Trophoblast cell (in vitro differentiated cells and primary cell): ENCODE measurements at regions not wholly inside any gene's neighbourhood (a gene's known extent, or its start where the extent isn't known, plus 50 kb on each side); places are given as distances from the start of the nearest gene placed in this dataset.

Experiments
- DNase-seq, 2 donors: peaks; one replicate each; pipeline ENCODE4 v3.0.0-alpha.2; 2016
- H2AFZ ChIP-seq: 2 replicates; pipeline ENCODE4 v1.6.1; 2013; ENCODE audit warnings: low read length, moderate library complexity, mild to moderate bottlenecking; ENCODE audit not compliant: insufficient read depth, poor library complexity
- H2AK5ac ChIP-seq: 2 replicates; pipeline ENCODE4 v1.6.1; 2013; ENCODE audit warnings: mild to moderate bottlenecking, low read length
- H2BK120ac ChIP-seq: 2 replicates; pipeline ENCODE4 v1.6.1; 2013; ENCODE audit warnings: low read length, mild to moderate bottlenecking, moderate library complexity; ENCODE audit not compliant: insufficient read depth, poor library complexity
- H2BK12ac ChIP-seq: 2 replicates; pipeline ENCODE4 v1.6.1; 2013; ENCODE audit warnings: mild to moderate bottlenecking, low read length, moderate library complexity
- H2BK5ac ChIP-seq: 2 replicates; pipeline ENCODE4 v1.6.1; 2013; ENCODE audit warnings: low read length, low read depth, moderate library complexity, mild to moderate bottlenecking; ENCODE audit not compliant: poor library complexity
- H3K14ac ChIP-seq: 2 replicates; pipeline ENCODE4 v1.6.1; 2013; ENCODE audit warnings: mild to moderate bottlenecking, low read length
- H3K18ac ChIP-seq: 2 replicates; pipeline ENCODE4 v1.6.1; 2013; ENCODE audit warnings: mild to moderate bottlenecking, low read length
- H3K23ac ChIP-seq: 2 replicates; pipeline ENCODE4 v1.6.1; 2013; ENCODE audit warnings: low read length
- H3K27ac ChIP-seq: 2 replicates; pipeline ENCODE4 v1.5.1; 2013; ENCODE audit warnings: low read depth, mild to moderate bottlenecking, inconsistent platforms, low read length, moderate library complexity
- H3K27me3 ChIP-seq: 2 replicates; pipeline ENCODE4 v1.6.1; 2013; ENCODE audit warnings: inconsistent platforms, mild to moderate bottlenecking, low read length, moderate library complexity; ENCODE audit not compliant: insufficient read depth
- H3K36me3 ChIP-seq, 2 experiments: 1 replicate in 1 of 2; 2 replicates in 1 of 2; pipeline ENCODE4 v1.6.1; 2013; ENCODE audit warnings: low read length in 2 of 2, mild to moderate bottlenecking in 2 of 2, moderate library complexity in 1 of 2; ENCODE audit not compliant: insufficient read depth in 2 of 2, control insufficient read depth in 1 of 2
- H3K4ac ChIP-seq: 2 replicates; pipeline ENCODE4 v1.6.1; 2013; ENCODE audit warnings: low read depth, mild to moderate bottlenecking, low read length, moderate library complexity
- H3K4me1 ChIP-seq, 2 experiments: 1 replicate in 1 of 2; 2 replicates in 1 of 2; pipeline ENCODE4 v1.6.1; 2013; ENCODE audit warnings: low read length in 2 of 2, mild to moderate bottlenecking in 2 of 2, moderate library complexity in 1 of 2; ENCODE audit not compliant: insufficient read depth in 2 of 2, control insufficient read depth in 1 of 2
- H3K4me2 ChIP-seq: 2 replicates; pipeline ENCODE4 v1.6.1; 2013; ENCODE audit warnings: inconsistent platforms, mild to moderate bottlenecking, low read length, moderate library complexity
- H3K4me3 ChIP-seq: 2 replicates; pipeline ENCODE4 v1.5.1; 2013; ENCODE audit warnings: mild to moderate bottlenecking, low read depth, low read length, inconsistent platforms
- H3K79me1 ChIP-seq: one replicate; pipeline ENCODE4 v1.6.1; 2013; ENCODE audit warnings: low read length
- H3K79me2 ChIP-seq: 2 replicates; pipeline ENCODE4 v1.6.1; 2013; ENCODE audit warnings: low read length, mild to moderate bottlenecking; ENCODE audit not compliant: control insufficient read depth, insufficient read depth, poor library complexity
- H3K9ac ChIP-seq: 2 replicates; pipeline ENCODE4 v1.6.1; 2013; ENCODE audit warnings: mild to moderate bottlenecking, low read length
- H3K9me3 ChIP-seq: 2 replicates; pipeline ENCODE4 v1.6.1; 2013; ENCODE audit warnings: low read depth, mild to moderate bottlenecking, control low read depth, inconsistent platforms, low read length; ENCODE audit not compliant: insufficient read depth
- H4K12ac ChIP-seq: 2 replicates; pipeline ENCODE4 v1.6.1; 2013; ENCODE audit warnings: low read depth, mild to moderate bottlenecking, low read length, moderate library complexity
- H4K8ac ChIP-seq: 2 replicates; pipeline ENCODE4 v1.6.1; 2013; ENCODE audit warnings: low read depth, mild to moderate bottlenecking, low read length, moderate library complexity
- H4K91ac ChIP-seq: one replicate; pipeline ENCODE4 v1.6.1; 2013; ENCODE audit warnings: low read depth, mild to moderate bottlenecking, low read length, moderate library complexity
- WGBS: extraction: QIAGEN DNeasy Blood & Tissue Kit; methylation state at CpG from one replicate; pipeline ENCODE4 v1.1.7; 2013; ENCODE audit warnings: missing lambda C conversion rate; ENCODE audit not compliant: insufficient read length, insufficient coverage; ENCODE audit errors: extremely low coverage; 5-methylcytosine and 5-hydroxymethylcytosine counted together

DNA sequence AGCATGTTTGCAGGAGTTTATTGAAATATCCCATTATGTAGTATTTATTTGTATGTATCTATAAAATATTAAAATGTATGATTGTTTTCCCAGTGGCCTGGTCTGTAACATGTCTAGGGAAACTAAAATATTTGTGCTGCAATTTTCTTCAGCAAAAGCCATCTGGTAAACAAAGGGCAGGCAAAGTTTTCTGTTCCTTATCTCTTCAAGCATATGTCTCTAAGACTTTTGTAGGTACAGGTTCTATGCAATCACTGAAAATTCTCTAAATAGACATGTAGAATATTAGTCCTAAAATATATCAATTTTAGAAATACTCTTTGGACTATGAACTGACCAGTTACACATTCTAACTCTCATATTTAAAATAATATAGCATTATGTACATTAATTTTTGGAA, 585.8 kb upstream of the RGS18 start:
- Histone ChIP-seq H3K4ac (no peak overlapping the region), H4K91ac (no peak overlapping the region), H2BK120ac (no peak overlapping the region), H3K18ac (no peak overlapping the region), H3K23ac (no peak overlapping the region), H4K12ac (no peak overlapping the region), H3K27me3 (no peaks in the 10 kb centered on the region), H2AK5ac (no peak overlapping the region), H3K4me3 (no peak overlapping the region), H2BK5ac (no peak overlapping the region), H3K9ac (no peak overlapping the region), H3K4me1 (no peaks in the 10 kb centered on the region), H4K8ac (no peak overlapping the region), H3K4me2 (no peak overlapping the region), H3K79me2 (no peaks in the 10 kb centered on the region), H3K9me3 (no peaks in the 10 kb centered on the region), H3K79me1 (no peaks in the 10 kb centered on the region), H3K36me3 (no peaks in the 10 kb centered on the region), H2AFZ (no peak overlapping the region), H3K14ac (no peak overlapping the region), H3K27ac (no peak overlapping the region), H2BK12ac (no peak overlapping the region)
- no peak for DNase-seq

DNA sequence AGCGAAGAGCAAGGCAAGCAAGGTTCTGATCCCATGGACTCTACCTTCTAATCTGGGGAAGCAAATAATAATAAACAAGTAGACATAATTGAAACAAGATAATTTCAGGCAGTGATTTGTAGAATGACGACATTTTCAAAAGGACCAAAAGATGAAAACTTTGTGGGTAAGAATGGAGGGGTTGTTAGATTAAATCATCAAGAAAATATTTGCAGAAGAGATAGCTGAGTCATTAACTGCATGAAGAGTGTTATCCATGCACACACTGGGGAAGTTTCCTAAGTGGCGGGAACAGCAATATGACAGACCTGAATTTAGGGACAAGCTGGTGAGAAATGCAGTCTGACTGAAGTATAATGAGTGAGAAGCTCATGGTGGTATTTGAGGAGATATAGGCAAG, 583.1 kb upstream of the RGS18 start:
- Histone ChIP-seq H3K9me3 (no peaks in the 10 kb centered on the region), H3K23ac (no peak overlapping the region), H3K4ac (no peak overlapping the region), H3K79me1 (no peaks in the 10 kb centered on the region), H2AFZ (no peak overlapping the region), H4K91ac (no peak overlapping the region), H3K27me3 (no peaks in the 10 kb centered on the region), H3K4me2 (no peak overlapping the region), H2BK120ac (no peak overlapping the region), H3K18ac (no peak overlapping the region), H3K4me1 (no peaks in the 10 kb centered on the region), H3K27ac (no peak overlapping the region), H3K9ac (no peak overlapping the region), H2BK5ac (no peak overlapping the region), H2BK12ac (no peak overlapping the region), H3K79me2 (no peaks in the 10 kb centered on the region), H3K4me3 (no peak overlapping the region), H3K14ac (no peak overlapping the region), H2AK5ac (no peak overlapping the region), H4K12ac (no peak overlapping the region), H4K8ac (no peak overlapping the region), H3K36me3 (no peaks in the 10 kb centered on the region)
- DNase-seq = no peak
- WGBS = no CpG with 5 or more reads among the region's 3 CpGs

DNA sequence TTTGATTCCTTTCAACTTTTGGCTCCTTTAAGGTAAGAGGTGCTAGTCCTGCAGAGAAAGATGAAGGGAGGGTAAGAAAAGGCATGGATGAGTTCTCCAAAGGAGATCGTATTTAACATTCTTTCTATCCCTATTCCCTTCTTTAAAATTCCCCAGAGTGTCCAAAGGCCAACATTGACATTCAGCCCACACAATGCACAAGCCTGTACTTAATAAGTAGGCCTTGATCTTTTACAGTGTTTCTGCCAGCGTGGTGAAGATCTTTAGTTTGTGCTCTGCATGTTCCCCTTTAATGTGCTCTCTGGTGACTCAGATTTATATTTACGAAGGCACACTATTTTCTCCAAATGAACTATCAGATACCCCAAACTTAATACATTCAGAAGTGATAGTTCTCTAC, 582.5 kb upstream of the RGS18 start:
- H3K36me3 ChIP-seq = no peaks in the 10 kb centered on the region
- WGBS = no CpG with 5 or more reads among the region's 3 CpGs

DNA sequence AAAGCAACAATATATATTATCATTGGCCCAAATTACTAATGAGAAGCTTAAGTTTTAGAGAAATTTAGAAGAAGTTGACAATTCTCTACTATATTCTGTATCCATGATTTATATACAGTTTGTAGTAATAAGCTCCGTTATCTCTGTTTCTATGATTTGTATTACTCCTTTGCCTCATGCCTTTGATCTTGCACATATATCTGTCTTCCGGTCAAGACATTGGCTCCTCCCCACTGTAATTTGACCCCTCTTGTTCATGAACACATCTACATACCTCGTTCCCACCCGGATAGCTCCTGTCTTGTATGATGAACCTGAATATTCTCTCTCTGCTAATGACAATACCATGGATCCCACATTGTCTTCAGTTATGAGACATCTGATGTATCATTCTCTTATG, 581.0 kb upstream of the RGS18 start:
- H2AFZ ChIP-seq = no peak overlapping the region
- no peak overlapping the region for H4K12ac ChIP-seq
- H3K36me3 ChIP-seq = no peaks in the 10 kb centered on the region
- H4K91ac ChIP-seq = no peak overlapping the region
- no peaks in the 10 kb centered on the region for H3K79me1 ChIP-seq
- H2BK120ac ChIP-seq = no peak overlapping the region
- H3K4me3 ChIP-seq = no peak overlapping the region
- no peak overlapping the region for H2BK12ac ChIP-seq
- WGBS = no CpG with 5 or more reads among the region's 4 CpGs
- H2BK5ac ChIP-seq = no peak overlapping the region
- DNase-seq = no peak
- no peak overlapping the region for H3K14ac ChIP-seq
- no peak overlapping the region for H4K8ac ChIP-seq
- no peak overlapping the region for H3K18ac ChIP-seq
- H3K4me2 ChIP-seq = no peak overlapping the region
- H3K27ac ChIP-seq = no peak overlapping the region
- no peaks in the 10 kb centered on the region for H3K79me2 ChIP-seq
- H2AK5ac ChIP-seq = no peak overlapping the region
- H3K9ac ChIP-seq = no peak overlapping the region
- no peak overlapping the region for H3K23ac ChIP-seq
- H3K9me3 ChIP-seq = no peaks in the 10 kb centered on the region
- H3K27me3 ChIP-seq = no peaks in the 10 kb centered on the region
- H3K4me1 ChIP-seq = no peaks in the 10 kb centered on the region
- no peak overlapping the region for H3K4ac ChIP-seq

More for the DNA sequence above, 582.5 kb upstream of the RGS18 start:
- Histone ChIP-seq H4K91ac (no peak overlapping the region), H3K4ac (no peak overlapping the region), H3K79me2 (no peaks in the 10 kb centered on the region), H3K23ac (no peak overlapping the region), H2BK120ac (no peak overlapping the region), H3K27ac (no peak overlapping the region), H2AK5ac (no peak overlapping the region), H2BK5ac (no peak overlapping the region), H3K79me1 (no peaks in the 10 kb centered on the region), H2AFZ (no peak overlapping the region), H3K4me1 (no peaks in the 10 kb centered on the region), H3K14ac (no peak overlapping the region), H3K18ac (no peak overlapping the region), H3K4me3 (no peak overlapping the region), H2BK12ac (no peak overlapping the region), H4K12ac (no peak overlapping the region), H3K9ac (no peak overlapping the region), H3K27me3 (no peaks in the 10 kb centered on the region), H3K4me2 (no peak overlapping the region), H4K8ac (no peak overlapping the region), H3K9me3 (no peaks in the 10 kb centered on the region)
- DNase-seq = no peak

DNA sequence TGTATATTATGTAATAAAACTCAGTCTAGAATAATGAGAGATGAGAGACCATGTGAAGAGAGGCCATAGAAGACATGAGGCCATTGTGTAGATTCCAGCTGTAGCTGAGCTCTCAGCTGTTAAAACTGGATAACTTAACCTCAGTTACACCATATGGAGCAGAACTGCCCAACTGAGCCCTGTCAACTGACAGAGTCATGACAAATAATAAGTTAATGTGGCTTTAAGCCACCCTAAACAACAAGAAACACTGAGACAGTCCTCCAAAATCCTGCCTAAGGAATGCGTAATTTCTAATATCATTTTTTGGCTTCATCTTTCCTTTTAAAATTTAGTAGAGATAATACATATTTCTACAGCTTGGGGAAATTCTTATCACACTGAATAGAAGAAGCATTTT, 580.0 kb upstream of the RGS18 start:
- H3K4me2 ChIP-seq = no peak overlapping the region
- no peak overlapping the region for H3K18ac ChIP-seq
- H2BK120ac ChIP-seq = no peak overlapping the region
- no peak for DNase-seq
- no peak overlapping the region for H2AK5ac ChIP-seq
- WGBS = no CpG with 5 or more reads among the region's 1 CpG
- no peak overlapping the region for H4K8ac ChIP-seq
- H4K12ac ChIP-seq = no peak overlapping the region
- H3K4me3 ChIP-seq = no peak overlapping the region
- no peak overlapping the region for H2BK12ac ChIP-seq
- no peaks in the 10 kb centered on the region for H3K27me3 ChIP-seq
- no peaks in the 10 kb centered on the region for H3K79me2 ChIP-seq
- no peak overlapping the region for H2BK5ac ChIP-seq
- H3K14ac ChIP-seq = no peak overlapping the region
- H3K23ac ChIP-seq = no peak overlapping the region
- no peak overlapping the region for H2AFZ ChIP-seq
- no peak overlapping the region for H3K9ac ChIP-seq
- no peaks in the 10 kb centered on the region for H3K9me3 ChIP-seq
- H3K36me3 ChIP-seq = no peaks in the 10 kb centered on the region
- no peak overlapping the region for H4K91ac ChIP-seq
- H3K27ac ChIP-seq = no peak overlapping the region
- no peaks in the 10 kb centered on the region for H3K4me1 ChIP-seq
- H3K4ac ChIP-seq = no peak overlapping the region
- H3K79me1 ChIP-seq = no peaks in the 10 kb centered on the region
